ENCODE measurements at regions not wholly inside any gene's neighbourhood (a gene's known extent, or its start where the extent isn't known, plus 50 kb on each side); places are given as distances from the start of the nearest gene placed in this dataset.

- no peak for TF ChIP-seq ZNF48 (tag by site-specific recombination; IDR thresholded peaks at IDR 0.05)
- no peak for TF ChIP-seq CTCF (tag by site-specific recombination; IDR thresholded peaks at IDR 0.05)
- TF ChIP-seq ZNF626 (tag by site-specific recombination; IDR thresholded peaks at IDR 0.05) = no peak
- no peak for TF ChIP-seq KLF16 (tag by site-specific recombination; IDR thresholded peaks at IDR 0.05)
- no peak for TF ChIP-seq REST (tag by site-specific recombination; IDR thresholded peaks at IDR 0.05)
- no peak for TF ChIP-seq HOXA7 (CRISPR knock-in tag; IDR thresholded peaks at IDR 0.05; ENCODE audit: borderline replicate concordance)
- no peak for TF ChIP-seq ZNF433 (tag by site-specific recombination; IDR thresholded peaks at IDR 0.05; ENCODE audit: low read depth)
Observed at GRCh38 chr19:30115947-30116346, 173.9 kb downstream of the URI1 start.
